ENCODE measurements at regions not wholly inside any gene's neighbourhood (a gene's known extent, or its start where the extent isn't known, plus 50 kb on each side); places are given as distances from the start of the nearest gene placed in this dataset.

GRCh38 chr4:157840648-157841047, 332.2 kb downstream of the GASK1B start:
- H3K9ac ChIP-seq (ENCODE audit: control insufficient read depth, insufficient read depth, low read length), result no peak overlapping the region
- H3K4me1 ChIP-seq (ENCODE audit: control insufficient read depth, insufficient read depth, low read length), result no peaks in the 10 kb centered on the region
- H3K27ac ChIP-seq (ENCODE audit: control insufficient read depth, insufficient read depth), result no peak overlapping the region
- H3K4me3 ChIP-seq, result no peak overlapping the region
- DNase-seq (ENCODE audit: low read depth, low spot score) (no peak), ATAC-seq (no peak), FAIRE-seq (no peak)
- H3K36me3 ChIP-seq (ENCODE audit: control insufficient read depth in 2 of 2, insufficient read depth in 2 of 2, low read length in 1 of 2), result no peaks in the 10 kb centered on the region
- ChIA-PET SMC1A (ENCODE audit: uncharacterized antibody, unreplicated experiment) (no interaction called here), CTCF (no interaction called here), POLR2A (no interaction called here), RAD21 (ENCODE audit: unreplicated experiment) (no interaction called here)
- H4K20me1 ChIP-seq (ENCODE audit: control insufficient read depth, insufficient read depth), result no peaks in the 10 kb centered on the region
- H2AFZ ChIP-seq (ENCODE audit: control insufficient read depth, low read depth, low read length), result no peak overlapping the region
- H3K79me2 ChIP-seq (ENCODE audit: control insufficient read depth, insufficient read depth, low read length), result no peaks in the 10 kb centered on the region
- TF ChIP-seq HSF1 (IDR thresholded peaks at IDR 0.05; ENCODE audit: low read depth, low read length), result no peak
- intact Hi-C loops (cut with micrococcal nuclease; ENCODE audit: unreplicated experiment), result no loop called here
- H3K4me2 ChIP-seq (ENCODE audit: control insufficient read depth, insufficient read depth), result no peak overlapping the region
- in situ Hi-C loops (cut with MboI), result no loop called here
- no peaks in the 10 kb centered on the region for H3K9me3 ChIP-seq (replicated peaks; ENCODE audit: control insufficient read depth, insufficient read depth, low read length)
- BruUV-seq (replicated peaks), result no TSS peak
- H3K27me3 ChIP-seq (replicated peaks in 1 of 2; ENCODE audit: control insufficient read depth in 2 of 2, insufficient read depth in 2 of 2, low read length in 1 of 2), result no peaks in the 10 kb centered on the region

GRCh38 chr4:157840034-157840433, 332.8 kb downstream of the GASK1B start:
- ChIA-PET POLR2A (no interaction called here), CTCF (no interaction called here), RAD21 (ENCODE audit: unreplicated experiment) (no interaction called here), SMC1A (ENCODE audit: uncharacterized antibody, unreplicated experiment) (no interaction called here)
- Histone ChIP-seq H3K9me3 (replicated peaks; ENCODE audit: control insufficient read depth, insufficient read depth, low read length) (no peaks in the 10 kb centered on the region), H4K20me1 (ENCODE audit: control insufficient read depth, insufficient read depth) (no peaks in the 10 kb centered on the region), H3K4me1 (ENCODE audit: control insufficient read depth, insufficient read depth, low read length) (no peaks in the 10 kb centered on the region), H2AFZ (ENCODE audit: control insufficient read depth, low read depth, low read length) (no peak overlapping the region), H3K27ac (ENCODE audit: control insufficient read depth, insufficient read depth) (no peak overlapping the region), H3K27me3 (replicated peaks in 1 of 2; ENCODE audit: control insufficient read depth in 2 of 2, insufficient read depth in 2 of 2, low read length in 1 of 2) (no peaks in the 10 kb centered on the region), H3K9ac (ENCODE audit: control insufficient read depth, insufficient read depth, low read length) (no peak overlapping the region), H3K4me3 (no peak overlapping the region), H3K36me3 (ENCODE audit: control insufficient read depth in 2 of 2, insufficient read depth in 2 of 2, low read length in 1 of 2) (no peaks in the 10 kb centered on the region), H3K79me2 (ENCODE audit: control insufficient read depth, insufficient read depth, low read length) (no peaks in the 10 kb centered on the region), H3K4me2 (ENCODE audit: control insufficient read depth, insufficient read depth) (no peak overlapping the region)
- ATAC-seq (no peak), DNase-seq (ENCODE audit: low read depth, low spot score) (no peak), FAIRE-seq (no peak)
- in situ Hi-C loops (cut with MboI), result no loop called here
- intact Hi-C loops (cut with micrococcal nuclease; ENCODE audit: unreplicated experiment), result no loop called here
- BruUV-seq (replicated peaks), result no TSS peak
- WGBS (ENCODE audit: insufficient coverage, insufficient replicate concordance, low lambda C conversion rate, missing lambda C conversion rate), result 0% methylated on average over 1 of the region's 1 CpG
- TF ChIP-seq ATF7 (IDR thresholded peaks at IDR 0.05; ENCODE audit: low read depth) (no peak), HCFC1 (IDR thresholded peaks at IDR 0.05; ENCODE audit: low read length) (no peak), MEF2B (IDR thresholded peaks at IDR 0.05; ENCODE audit: partially characterized antibody, poor library complexity, severe bottlenecking) (no peak), E2F8 (IDR thresholded peaks at IDR 0.05; ENCODE audit: low read depth, partially characterized antibody) (no peak), USF2 (IDR thresholded peaks at IDR 0.05; ENCODE audit: borderline replicate concordance, low read depth, low read length) (no peak), PAX5 (IDR thresholded peaks at IDR 0.05; ENCODE audit: borderline replicate concordance, low read depth, low read length) (no peak), RBBP5 (conservative IDR thresholded peaks at IDR 0.05) (no peak)
